T-helper 1 cell treated with Interleukin-12 subunit alpha and Interleukin-12 subunit beta and Interleukin-4 antibody, amounts not matched to agents 30 ng/mL and 1 ng/mL, for 36 hours (primary cell): ENCODE measurements at regions not wholly inside any gene's neighbourhood (a gene's known extent, or its start where the extent isn't known, plus 50 kb on each side); places are given as distances from the start of the nearest gene placed in this dataset.
"Not testable (repeated sequence)": the region's sequence is repeated elsewhere in the genome, so short reads cannot be mapped to it uniquely, and the experiment has no call there.

Experiments
- intact Hi-C: fragments of 100-400 bp; cut with micrococcal nuclease; formaldehyde crosslinking; loops from one replicate; pipeline ENCODE4 v1.15.1; 2024

- intact Hi-C loops = not testable (repeated sequence)
These were observed 119.2 kb downstream of the SEPTIN14 start for GRCh38 chr7:55743454-55743717.

- intact Hi-C loops = not testable (repeated sequence)
These were observed 119.7 kb downstream of the SEPTIN14 start for GRCh38 chr7:55742651-55743453.

GRCh38 chr7:55741721-55742631 lies 120.6 kb downstream of the SEPTIN14 start:
- intact Hi-C loops = not testable (repeated sequence)

DNA sequence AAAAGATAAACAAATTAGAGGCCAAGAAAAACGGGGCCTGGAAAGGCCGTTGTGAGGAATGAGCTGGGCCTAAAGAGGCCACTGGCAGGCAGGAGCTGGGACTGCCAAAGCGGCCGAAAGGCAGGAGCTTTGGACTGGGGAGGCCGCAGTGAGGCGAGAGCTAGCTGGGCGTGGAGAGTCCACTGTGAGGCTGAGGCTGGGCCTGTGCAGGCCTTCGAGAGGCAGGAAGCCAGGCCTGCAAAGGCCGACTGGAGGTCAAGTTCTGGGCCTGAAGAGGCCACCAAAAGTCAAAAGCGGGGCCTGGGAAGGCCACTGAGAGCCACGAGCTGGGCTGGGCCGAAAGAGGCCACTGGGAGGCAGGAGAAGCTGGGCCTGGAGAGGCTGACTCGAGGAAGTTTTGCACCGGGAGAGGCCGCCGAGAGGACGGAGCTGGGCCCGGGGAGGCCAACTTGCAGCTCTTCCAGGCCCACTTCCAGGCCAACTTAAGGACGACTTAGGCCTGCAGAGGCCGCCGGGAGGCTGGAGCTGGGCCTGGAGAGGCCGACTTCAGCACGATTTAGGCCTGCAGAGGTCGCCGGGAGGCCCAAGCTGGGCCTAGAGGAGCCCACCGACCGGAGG lies 121.8 kb downstream of the SEPTIN14 start:
- intact Hi-C loops = not testable (repeated sequence)

- intact Hi-C loops = not testable (repeated sequence)
These were observed 122.5 kb downstream of the SEPTIN14 start for GRCh38 chr7:55740053-55740452.

- intact Hi-C loops = not testable (repeated sequence)
These were observed 125.8 kb downstream of the SEPTIN14 start for GRCh38 chr7:55736641-55737221.

DNA sequence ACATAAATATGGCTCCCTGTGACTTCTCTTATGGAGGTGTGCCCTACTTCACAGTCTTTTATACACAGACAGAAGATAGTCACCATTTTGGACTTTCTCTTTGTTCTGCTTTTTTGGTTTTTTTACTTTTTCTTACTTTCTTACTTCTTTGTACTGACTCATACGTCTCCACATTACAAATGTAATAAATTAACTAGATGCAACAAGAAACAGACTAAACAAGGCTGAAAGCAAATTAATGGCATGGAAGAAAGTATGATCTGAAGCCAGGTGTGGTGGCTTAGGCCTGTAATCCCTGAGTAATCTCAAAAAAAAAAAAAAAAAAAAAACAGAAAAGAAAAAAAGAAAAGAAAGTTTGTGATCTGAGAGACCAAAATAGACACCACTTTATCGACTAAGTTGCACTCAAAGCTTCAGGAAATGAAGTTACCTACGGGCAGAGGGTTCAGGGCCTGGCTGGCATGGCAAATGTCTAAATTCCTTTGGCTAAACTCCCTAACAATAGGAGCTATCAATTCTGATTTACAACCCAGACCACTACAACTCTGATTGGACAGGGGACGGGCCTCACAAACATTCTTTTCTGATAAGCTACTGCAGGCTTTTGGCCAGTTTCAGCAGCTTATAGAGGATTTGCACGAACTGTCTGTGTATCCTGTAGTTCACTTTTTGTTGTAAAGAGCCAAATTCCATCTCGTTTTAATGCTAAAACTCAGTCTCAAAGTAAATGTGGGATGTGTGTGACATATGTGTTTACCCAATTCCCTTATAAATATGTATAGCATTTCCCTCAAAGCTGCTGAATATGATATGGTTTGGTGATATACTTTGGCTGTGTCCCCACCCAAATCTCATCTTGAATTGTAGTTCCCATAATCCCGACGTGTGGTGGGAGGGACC lies 129.1 kb downstream of the SEPTIN14 start:
- intact Hi-C loops = no loop called here

DNA sequence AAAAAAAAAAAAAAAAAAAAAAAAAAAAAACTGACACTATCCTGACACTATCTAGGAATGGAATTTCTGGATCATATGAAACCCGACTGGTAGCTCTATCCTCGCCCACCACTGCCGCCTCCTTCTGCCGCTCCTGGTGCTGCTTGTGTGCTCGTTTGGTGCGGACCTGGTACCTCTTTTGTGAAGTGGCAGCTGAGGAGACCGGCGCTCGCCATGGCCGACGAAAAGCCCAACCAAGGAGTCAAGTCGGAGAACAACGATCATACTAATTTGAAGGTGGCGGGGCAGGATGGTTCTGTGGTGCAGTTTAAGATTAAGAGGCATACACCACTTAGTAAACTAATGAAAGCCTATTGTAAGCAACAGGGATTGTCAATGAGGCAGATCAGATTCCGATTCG lies 130.6 kb downstream of the SEPTIN14 start:
- intact Hi-C loops = no loop called here

GRCh38 chr7:55730197-55730596 lies 132.4 kb downstream of the SEPTIN14 start:
- intact Hi-C loops = no loop called here

GRCh38 chr7:55723621-55723941 lies 139.0 kb downstream of the SEPTIN14 start:
- intact Hi-C loops = no loop called here

DNA sequence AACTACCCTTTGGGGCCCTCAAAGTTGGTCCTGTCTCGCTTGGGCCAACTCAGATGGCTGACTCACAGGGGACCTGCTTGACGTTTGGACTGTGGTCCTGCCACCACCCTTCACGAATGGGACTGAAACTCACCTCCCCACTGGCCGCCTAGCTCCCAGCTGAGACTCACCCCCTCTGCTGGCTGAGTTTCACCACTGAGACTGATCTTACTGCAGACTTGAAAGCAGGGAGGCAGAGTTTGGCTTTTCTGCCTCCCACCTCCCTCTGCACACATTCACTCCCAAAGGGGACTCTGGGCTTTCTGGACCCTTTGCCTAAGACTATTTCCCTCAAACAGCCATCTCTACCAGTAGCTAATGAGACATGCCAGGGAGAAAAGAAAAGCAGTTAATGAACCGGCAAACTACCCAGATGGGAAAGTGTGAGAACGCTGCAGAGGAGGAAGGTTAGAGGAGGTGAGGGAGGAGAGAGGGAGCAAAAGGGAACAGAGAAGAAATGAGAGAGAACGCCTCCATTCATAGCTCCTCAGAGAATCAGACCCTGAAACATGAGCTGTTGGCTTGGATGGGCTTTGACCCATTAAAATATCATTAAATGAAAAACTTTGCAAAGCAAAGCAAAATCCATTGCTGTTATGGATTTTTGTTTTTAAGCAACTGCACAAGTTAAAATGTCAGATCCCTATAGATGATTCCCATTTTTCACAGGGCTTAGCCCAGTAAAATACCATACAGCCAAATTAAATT lies 139.5 kb downstream of the SEPTIN14 start:
- intact Hi-C loops = loop anchor here (1.0 kb wide), 1 partner anchor 82 kb away; no protein-coding TSS in a partner anchor

DNA sequence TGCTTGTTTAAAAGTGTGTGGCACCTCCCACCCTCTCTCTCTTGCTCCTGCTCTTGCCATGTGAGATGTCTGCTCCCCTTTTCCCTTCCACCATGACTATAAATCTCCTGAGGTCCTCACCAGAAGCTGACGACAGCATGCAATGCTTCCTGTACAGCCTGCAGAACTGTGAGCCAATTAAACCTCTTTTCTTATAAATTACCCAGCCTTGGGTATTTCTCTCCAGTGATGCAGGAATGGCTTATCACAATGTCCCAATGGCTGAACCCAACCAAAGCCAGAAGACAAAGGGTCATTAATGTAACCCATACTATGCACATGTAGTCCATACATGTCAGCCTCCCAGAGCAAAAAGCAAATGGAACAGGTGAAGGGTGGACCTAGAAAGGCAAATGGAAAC lies 141.5 kb downstream of the SEPTIN14 start:
- intact Hi-C loops = not testable (repeated sequence)

- intact Hi-C loops = not testable (repeated sequence)
These were observed 143.1 kb upstream of the VOPP1 start for GRCh38 chr7:55715247-55715867.

DNA sequence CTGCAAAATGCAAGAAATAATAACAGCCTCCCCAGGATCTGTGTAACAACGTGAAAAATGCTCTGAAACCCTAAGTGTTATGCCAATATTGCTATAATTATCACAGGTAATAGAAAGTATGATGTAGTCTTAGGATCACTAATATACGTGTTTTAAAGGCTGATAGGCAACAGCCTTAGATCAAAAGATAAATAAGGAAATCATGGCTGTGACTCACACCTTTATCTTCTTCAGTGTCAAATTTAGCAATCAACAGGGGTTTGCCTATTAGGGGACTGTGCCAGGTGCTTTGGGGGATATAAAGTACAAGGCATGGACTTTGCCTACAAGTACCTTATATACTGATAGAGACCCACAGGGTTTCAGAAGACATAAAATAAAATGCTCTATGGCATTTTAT lies 142.1 kb upstream of the VOPP1 start:
- intact Hi-C loops = not testable (repeated sequence)

GRCh38 chr7:55710312-55710711 lies 138.0 kb upstream of the VOPP1 start:
- intact Hi-C loops = not testable (repeated sequence)

- intact Hi-C loops = not testable (repeated sequence)
These were observed 135.7 kb upstream of the VOPP1 start for GRCh38 chr7:55708028-55708427.

DNA sequence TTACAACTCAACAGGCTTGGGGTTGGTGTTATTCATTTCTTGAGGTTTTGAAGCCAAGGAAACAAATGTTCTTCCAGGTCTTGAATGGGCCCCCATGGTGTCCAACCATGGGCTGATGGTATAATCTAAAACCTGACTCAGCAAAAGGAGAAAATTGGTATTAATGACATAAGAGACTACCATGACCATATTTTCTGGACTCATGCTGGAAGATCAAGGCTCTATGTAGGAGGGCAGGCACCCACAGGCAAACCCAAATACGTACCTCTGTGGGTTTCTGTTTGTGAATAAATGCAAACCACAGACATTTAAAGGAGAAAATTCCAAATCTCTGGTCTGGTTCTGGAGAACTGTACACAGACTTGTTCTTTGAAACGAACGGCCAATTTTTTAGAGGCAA lies 135.1 kb upstream of the VOPP1 start:
- intact Hi-C loops = not testable (repeated sequence)

GRCh38 chr7:55706451-55707195 lies 134.3 kb upstream of the VOPP1 start:
- intact Hi-C loops = not testable (repeated sequence)
